Vagina (tissue), 2 donors: ENCODE measurements at regions not wholly inside any gene's neighbourhood (a gene's known extent, or its start where the extent isn't known, plus 50 kb on each side); places are given as distances from the start of the nearest gene placed in this dataset.
"Not testable (repeated sequence)": the region's sequence is repeated elsewhere in the genome, so short reads cannot be mapped to it uniquely, and the experiment has no call there.

Experiments
- POLR2A ChIP-seq, 2 donors: fragments of 450-650 bp; IDR thresholded peaks; one replicate each; pipeline ENCODE4 v1.6.1; 2017; ENCODE audit warnings: antibody characterized with exemption in 2 of 2, mild to moderate bottlenecking in 2 of 2, moderate library complexity in 2 of 2
- POLR2AphosphoS5 ChIP-seq, 2 donors: sonication (generic); formaldehyde crosslinking; IDR thresholded peaks; one replicate each; pipeline ENCODE4 v1.9.0; 2017; ENCODE audit warnings: antibody characterized with exemption in 2 of 2, mild to moderate bottlenecking in 2 of 2, low read depth in 1 of 2; ENCODE audit not compliant: insufficient read depth in 1 of 2
- TF ChIP-seq, protein P1 (sequence below), 3 experiments: fragments of 450-650 bp in 2 of 3; fragments of 200-600 bp in 1 of 3; sonication (generic) in 1 of 3; IDR thresholded peaks; one replicate each; pipeline ENCODE4 v1.5.1; 2017 to 2019; ENCODE audit warnings: antibody characterized with exemption in 3 of 3, mild to moderate bottlenecking in 2 of 3, moderate library complexity in 2 of 3

DNA sequence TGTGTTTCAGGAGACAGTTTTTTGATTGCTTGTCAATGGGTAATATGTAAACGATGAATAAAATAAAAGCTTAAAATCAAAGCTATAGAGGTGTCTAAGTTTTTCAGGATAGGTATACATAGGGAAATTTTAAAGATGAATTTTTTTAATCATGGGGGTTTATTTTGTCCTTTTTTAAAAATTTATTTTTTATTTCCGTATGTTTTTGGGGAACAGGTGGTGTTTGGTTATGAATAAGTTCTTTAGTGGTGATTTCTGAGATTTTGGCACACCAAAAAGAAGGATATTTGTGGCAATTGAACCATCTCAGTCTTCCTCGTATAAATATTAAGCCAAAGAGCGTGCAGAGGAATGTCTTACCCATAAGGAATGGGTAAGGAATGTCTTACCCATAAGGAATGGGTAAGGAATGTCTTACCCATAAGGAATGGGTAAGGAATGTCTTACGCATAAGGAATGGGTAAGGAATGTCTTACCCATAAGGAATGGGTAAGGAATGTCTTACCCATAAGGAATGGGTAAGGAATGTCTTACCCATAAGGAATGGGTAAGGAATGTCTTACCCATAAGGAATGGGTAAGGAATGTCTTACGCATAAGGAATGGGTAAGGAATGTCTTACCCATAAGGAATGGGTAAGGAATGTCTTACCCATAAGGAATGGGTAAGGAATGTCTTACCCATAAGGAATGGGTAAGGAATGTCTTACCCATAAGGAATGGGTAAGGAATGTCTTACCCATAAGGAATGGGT, 53.5 kb upstream of the PLCB4 start:
- TF ChIP-seq, protein P1, sequence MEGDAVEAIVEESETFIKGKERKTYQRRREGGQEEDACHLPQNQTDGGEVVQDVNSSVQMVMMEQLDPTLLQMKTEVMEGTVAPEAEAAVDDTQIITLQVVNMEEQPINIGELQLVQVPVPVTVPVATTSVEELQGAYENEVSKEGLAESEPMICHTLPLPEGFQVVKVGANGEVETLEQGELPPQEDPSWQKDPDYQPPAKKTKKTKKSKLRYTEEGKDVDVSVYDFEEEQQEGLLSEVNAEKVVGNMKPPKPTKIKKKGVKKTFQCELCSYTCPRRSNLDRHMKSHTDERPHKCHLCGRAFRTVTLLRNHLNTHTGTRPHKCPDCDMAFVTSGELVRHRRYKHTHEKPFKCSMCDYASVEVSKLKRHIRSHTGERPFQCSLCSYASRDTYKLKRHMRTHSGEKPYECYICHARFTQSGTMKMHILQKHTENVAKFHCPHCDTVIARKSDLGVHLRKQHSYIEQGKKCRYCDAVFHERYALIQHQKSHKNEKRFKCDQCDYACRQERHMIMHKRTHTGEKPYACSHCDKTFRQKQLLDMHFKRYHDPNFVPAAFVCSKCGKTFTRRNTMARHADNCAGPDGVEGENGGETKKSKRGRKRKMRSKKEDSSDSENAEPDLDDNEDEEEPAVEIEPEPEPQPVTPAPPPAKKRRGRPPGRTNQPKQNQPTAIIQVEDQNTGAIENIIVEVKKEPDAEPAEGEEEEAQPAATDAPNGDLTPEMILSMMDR (IDR thresholded peaks at IDR 0.05): not testable (repeated sequence)
- TF ChIP-seq POLR2A (IDR thresholded peaks at IDR 0.05); POLR2AphosphoS5 (IDR thresholded peaks at IDR 0.05; ENCODE audit: insufficient read depth in 1 of 2, low read depth in 1 of 2): not testable (repeated sequence)
